Glutamatergic neuron (in vitro differentiated cells): ENCODE measurements at regions not wholly inside any gene's neighbourhood (a gene's known extent, or its start where the extent isn't known, plus 50 kb on each side); places are given as distances from the start of the nearest gene placed in this dataset.

Source experiments
- DNase-seq: peaks from one replicate; pipeline ENCODE4 v3.0.0; 2022
- H3K27ac Mint-ChIP-seq: one replicate; pipeline ENCODE4 v1.8.0; 2020; ENCODE audit warnings: mild to moderate bottlenecking, mixed read lengths, inconsistent platforms; ENCODE audit not compliant: unreplicated experiment
- H3K27me3 Mint-ChIP-seq: one replicate; pipeline ENCODE4 v1.8.0; 2020; ENCODE audit warnings: mild to moderate bottlenecking, moderate library complexity, mixed read lengths, inconsistent platforms; ENCODE audit not compliant: unreplicated experiment
- H3K36me3 Mint-ChIP-seq: one replicate; pipeline ENCODE4 v1.8.0; 2020; ENCODE audit warnings: mild to moderate bottlenecking, mixed read lengths, inconsistent platforms; ENCODE audit not compliant: unreplicated experiment
- H3K4me1 Mint-ChIP-seq: one replicate; pipeline ENCODE4 v1.8.0; 2020; ENCODE audit warnings: mild to moderate bottlenecking, low read depth, mixed read lengths, inconsistent platforms; ENCODE audit not compliant: unreplicated experiment
- H3K4me3 Mint-ChIP-seq: one replicate; pipeline ENCODE4 v1.8.0; 2020; ENCODE audit warnings: mild to moderate bottlenecking, mixed read lengths, inconsistent platforms; ENCODE audit not compliant: unreplicated experiment
- H3K9me3 Mint-ChIP-seq: one replicate; pipeline ENCODE4 v1.8.0; 2020; ENCODE audit warnings: mild to moderate bottlenecking, moderate library complexity, mixed read lengths, inconsistent platforms; ENCODE audit not compliant: unreplicated experiment
- CTCF ChIP-seq: fragments of 200-600 bp; sonication (generic); IDR thresholded peaks from one replicate; pipeline ENCODE4 v1.5.0; 2021; ENCODE audit not compliant: partially characterized antibody, unreplicated experiment

DNA sequence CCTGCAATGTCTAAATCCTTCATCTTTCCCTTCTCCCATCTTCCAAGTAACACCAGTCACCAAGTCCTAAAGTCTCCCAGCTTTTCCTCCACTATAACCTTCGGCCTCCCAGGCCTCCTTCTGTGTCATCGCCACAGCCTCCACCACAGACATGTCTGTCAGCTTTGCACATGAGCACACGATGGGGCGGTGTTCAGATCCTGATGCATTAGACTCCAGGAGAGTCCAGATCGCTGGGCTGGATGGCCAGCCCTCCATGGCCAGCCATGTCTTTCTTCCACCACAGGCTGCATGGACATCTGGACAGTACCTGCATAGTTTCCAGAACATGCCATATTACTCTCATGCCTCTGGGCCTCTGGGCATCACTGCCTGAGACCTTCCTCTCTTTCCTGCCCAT is 974.2 kb upstream of the ZNF722 start:
- Mint-ChIP-seq H3K36me3 (peaks cover 10% of the 10 kb centered on the region), H3K27me3 (no peaks in the 10 kb centered on the region), H3K27ac (no peak overlapping the region), H3K9me3 (peaks cover 18% of the 10 kb centered on the region), H3K4me1 (no peaks in the 10 kb centered on the region), H3K4me3 (no peak overlapping the region)
- no peak for DNase-seq
- no peak for TF ChIP-seq CTCF

DNA sequence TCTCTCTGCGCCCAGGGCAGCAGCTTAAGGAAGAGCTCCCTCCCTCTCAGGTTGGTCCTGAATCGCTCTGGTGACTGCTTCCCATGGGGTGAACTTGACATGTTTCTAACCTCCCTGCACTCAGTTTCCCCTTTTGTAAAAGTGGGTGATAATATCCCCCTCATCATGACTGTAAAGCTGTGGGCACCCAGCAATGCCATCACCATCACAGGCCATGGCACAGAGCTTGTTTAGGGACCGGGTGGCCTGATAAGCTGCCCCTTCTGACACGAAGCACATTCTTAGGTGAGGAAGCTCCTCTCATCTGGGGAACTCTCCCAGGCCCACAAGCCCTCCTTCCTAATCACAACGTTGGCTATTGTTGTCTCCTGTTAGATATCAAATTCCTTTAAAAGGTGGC is 972.8 kb upstream of the ZNF722 start:
- Mint-ChIP-seq H3K36me3 (peaks cover 13% of the 10 kb centered on the region), H3K27me3 (no peaks in the 10 kb centered on the region), H3K27ac (no peak overlapping the region), H3K4me3 (no peak overlapping the region), H3K9me3 (peaks cover 18% of the 10 kb centered on the region), H3K4me1 (no peaks in the 10 kb centered on the region)
- DNase-seq: no peak
- TF ChIP-seq CTCF: no peak

GRCh38 chr7:63027075-63027474 is 971.6 kb upstream of the ZNF722 start:
- no peak for TF ChIP-seq CTCF
- Mint-ChIP-seq H3K27me3 (no peaks in the 10 kb centered on the region), H3K27ac (no peak overlapping the region), H3K9me3 (peaks cover 18% of the 10 kb centered on the region), H3K4me1 (no peaks in the 10 kb centered on the region), H3K4me3 (no peak overlapping the region), H3K36me3 (peaks cover 18% of the 10 kb centered on the region)
- DNase-seq: no peak

- peaks cover 13% of the 10 kb centered on the region for H3K36me3 Mint-ChIP-seq
- H3K4me3 Mint-ChIP-seq: no peak overlapping the region
- no peak for TF ChIP-seq CTCF
- H3K4me1 Mint-ChIP-seq: no peaks in the 10 kb centered on the region
- peaks cover 15% of the 10 kb centered on the region for H3K9me3 Mint-ChIP-seq
- no peak for DNase-seq
- no peaks in the 10 kb centered on the region for H3K27me3 Mint-ChIP-seq
- H3K27ac Mint-ChIP-seq: no peak overlapping the region
These were observed 970.1 kb upstream of the ZNF722 start for GRCh38 chr7:63028376-63029206.

- no peaks in the 10 kb centered on the region for H3K4me1 Mint-ChIP-seq
- no peaks in the 10 kb centered on the region for H3K27me3 Mint-ChIP-seq
- H3K36me3 Mint-ChIP-seq: peaks cover 13% of the 10 kb centered on the region
- H3K27ac Mint-ChIP-seq: no peak overlapping the region
- peaks cover 14% of the 10 kb centered on the region for H3K9me3 Mint-ChIP-seq
- no peak overlapping the region for H3K4me3 Mint-ChIP-seq
- no peak for TF ChIP-seq CTCF
- DNase-seq: no peak
These were observed 969.5 kb upstream of the ZNF722 start for GRCh38 chr7:63029207-63029522.
